ENCODE measurements at regions not wholly inside any gene's neighbourhood (a gene's known extent, or its start where the extent isn't known, plus 50 kb on each side); places are given as distances from the start of the nearest gene placed in this dataset.

GRCh38 chr13:46968450-46968849 lies 71.6 kb upstream of the HTR2A start:
- peaks cover 19% of the 10 kb centered on the region for H3K4me1 Mint-ChIP-seq

More at GRCh38 chr13:46968450-46968849, 71.6 kb upstream of the HTR2A start:
- no peak for ATAC-seq (ENCODE audit: low read depth)
- H3K4me1 ChIP-seq (ENCODE audit: control insufficient read depth in 2 of 2, insufficient read depth in 2 of 2, low read length in 2 of 2), result peaks cover 6 to 12% of the 10 kb centered on the region in 2 donors
- DNase-seq, result no peak
- no peak overlapping the region for H2AFZ ChIP-seq (ENCODE audit: insufficient read depth, low read depth, low read length, poor library complexity, severe bottlenecking)
- Mint-ChIP-seq H3K27me3 (peaks cover 3% of the 10 kb centered on the region), H3K4me3 (no peak overlapping the region), H3K9me3 (ENCODE audit: insufficient read depth) (no peaks in the 10 kb centered on the region), H3K27ac (no peak overlapping the region)
- H3K36me3 ChIP-seq (replicated peaks in 1 of 2; ENCODE audit: control extremely low read depth in 1 of 2, control insufficient read depth in 1 of 2, extremely low read depth in 1 of 2, insufficient read depth in 2 of 2, low read length in 1 of 2), result no peaks in the 10 kb centered on the region
- ChIA-PET CTCF (interaction anchor here (1.9 kb wide), 1 partner anchor 12 kb away, joined by 5 read pairs; no protein-coding TSS in a partner anchor), POLR2A (no interaction called here)
- TF ChIP-seq EZH2 (IDR thresholded peaks at IDR 0.05; ENCODE audit: borderline replicate concordance, insufficient read depth, low read depth, low read length, poor library complexity, severe bottlenecking) (no peak), CTCF (IDR thresholded peaks at IDR 0.05) (no peak)
- no peaks in the 10 kb centered on the region for H4K20me1 ChIP-seq (ENCODE audit: control insufficient read depth, insufficient read depth, low read length, poor library complexity, severe bottlenecking)
- H3K9me3 ChIP-seq (ENCODE audit: control extremely low read depth in 1 of 3, control insufficient read depth in 2 of 3, insufficient read depth in 1 of 3, low read length in 2 of 3), result no peaks in the 10 kb centered on the region
- H3K27ac ChIP-seq (ENCODE audit: low read length in 2 of 2), result no peak overlapping the region
- WGBS (ENCODE audit: insufficient coverage), result no CpG with 5 or more reads among the region's 2 CpGs
- no peaks in the 10 kb centered on the region for H3K79me2 ChIP-seq (ENCODE audit: control insufficient read depth, insufficient read depth, low read length)
- H3K4me3 ChIP-seq (ENCODE audit: control extremely low read depth in 1 of 5, extremely low read depth in 1 of 5, insufficient read depth in 1 of 5, low read depth in 2 of 5, low read length in 4 of 5), result no peak overlapping the region
- H3K4me2 ChIP-seq (replicated peaks; ENCODE audit: low read depth, low read length, poor library complexity, severe bottlenecking), result peak overlapping the region; percentile 22
- H3K9ac ChIP-seq (ENCODE audit: low read length), result no peak overlapping the region
- intact Hi-C loops (cut with micrococcal nuclease), result no loop called here
- H3K27me3 ChIP-seq (replicated peaks in 1 of 4; ENCODE audit: control extremely low read depth in 1 of 4, control insufficient read depth in 3 of 4, insufficient read depth in 4 of 4, low read length in 3 of 4), result no peaks in the 10 kb centered on the region

Data from B cell (primary cell).